Heart left ventricle (tissue), 16 donors: ENCODE measurements at regions not wholly inside any gene's neighbourhood (a gene's known extent, or its start where the extent isn't known, plus 50 kb on each side); places are given as distances from the start of the nearest gene placed in this dataset.

ENCODE experiments used
- ATAC-seq, 4 donors: fragments of 200-7000 bp; cut with Tn5 transposase; one replicate each; pipeline ENCODE4 v1.9.1; 2020 to 2022; ENCODE audit warnings: moderate library complexity in 4 of 4, mild to moderate bottlenecking in 3 of 4, moderate number of reproducible peaks in 1 of 4
- DNase-seq, 5 donors: peaks; one replicate each; pipeline ENCODE4 v3.0.0-alpha.2; 2020
- H3K27ac ChIP-seq, 12 donors: fragments of 200-600 bp; sonication (generic) in 4 of 12; one replicate each; pipeline versions ENCODE4 v1.5.0 to v1.8.0; 2016 to 2022; ENCODE audit warnings: mild to moderate bottlenecking in 2 of 12
- H3K27me3 ChIP-seq, 9 donors: fragments of 200-600 bp; sonication (generic) in 2 of 9; one replicate each; pipeline versions ENCODE4 v1.5.1 to v1.8.0; 2016 to 2022; ENCODE audit warnings: mild to moderate bottlenecking in 3 of 9
- H3K36me3 ChIP-seq, 9 donors: fragments of 200-600 bp; sonication (generic) in 2 of 9; one replicate each; pipeline versions ENCODE4 v1.5.0 to v1.8.0; 2018 to 2022; ENCODE audit warnings: mild to moderate bottlenecking in 2 of 9
- H3K4me1 ChIP-seq, 12 donors: fragments of 200-600 bp; sonication (generic) in 4 of 12; one replicate each; pipeline versions ENCODE4 v1.5.0 to v1.8.0; 2016 to 2022; ENCODE audit warnings: mild to moderate bottlenecking in 3 of 12
- H3K4me3 ChIP-seq, 12 donors: fragments of 200-600 bp; sonication (generic) in 4 of 12; one replicate each; pipeline versions ENCODE4 v1.5.0 to v1.8.0; 2017 to 2022; ENCODE audit warnings: mild to moderate bottlenecking in 9 of 12, moderate library complexity in 4 of 12
- H3K9me3 ChIP-seq, 12 donors: fragments of 200-600 bp; sonication (generic) in 4 of 12; one replicate each; pipeline versions ENCODE4 v1.5.0 to v1.8.0; 2016 to 2022; ENCODE audit warnings: mild to moderate bottlenecking in 1 of 12
- CTCF ChIP-seq, 12 donors: fragments of 200-600 bp; sonication (generic) in 4 of 12; IDR thresholded peaks; one replicate each; pipeline versions ENCODE4 v1.5.0 to v1.8.0; 2018 to 2022; ENCODE audit warnings: antibody characterized with exemption in 12 of 12, mild to moderate bottlenecking in 5 of 12
- POLR2A ChIP-seq, 2 donors: fragments of 450-650 bp; IDR thresholded peaks; one replicate each; pipeline ENCODE4 v1.6.1; 2017; ENCODE audit warnings: antibody characterized with exemption in 2 of 2, mild to moderate bottlenecking in 2 of 2, moderate library complexity in 2 of 2
- WGBS, 4 donors: extraction: QIAGEN DNeasy Blood & Tissue Kit in 2 of 4; methylation state at CpG; one replicate each; pipeline versions ENCODE4 v1.1.5 to v1.1.7; 2013 to 2018; 5-methylcytosine and 5-hydroxymethylcytosine counted together
- intact Hi-C, 10 donors: fragments of 100-400 bp; cut with DNase I; formaldehyde crosslinking; loops; one replicate each; pipeline versions ENCODE4 v1.11.1 to v1.14.2; 2022
- donor health status: ischemic (EF 13 %, LVEDD 7.1; RV severe dilation, severe dysfunction).
- donor health status: healthy with polysubstance abuse.
- donor health status: DM: no; HTN: yes; CAD: no.
- donor health status: DM: no; HTN: no; CAD: no.
- donor health status: ischemic (EF 25% LVEDD 6.9; RV normal size, moderate dysfunction).
- donor health status: ischemic (EF 25% LVEDD 5.7; RV mildly dilated, moderate dysfunction).
- donor health status: healthy.
- donor health status: DM: yes; HTN: yes; CAD: no.
- donor health status: ischemic (EF 35%, LVEDD 5.7; RV mildly dilated, moderate dysfunction).
- donor health status: nonischemic (EF 11% LVEDD 7.7; RV severe dilation, severe dysfunction).
- donor health status: DM: yes; HTN: yes; CAD: no.
- donor health status: PGD.
- donor health status: ischemic (EF 29% LVEDD 5.4; RV normal size, mild dysfunction).
- donor health status: nonischemic (EF 23%, LVEDD 6.1; RV moderate dilation, normal function).

GRCh38 chr5:168070761-168071160 is 220.7 kb upstream of the WWC1 start:
- Histone ChIP-seq H3K4me1 (peaks cover 0 to 48% (median 12%) of the 10 kb centered on the region in 12 donors), H3K9me3 (no peaks in the 10 kb centered on the region), H3K27me3 (no peaks in the 10 kb centered on the region), H3K27ac (no peak overlapping the region), H3K4me3 (no peak overlapping the region), H3K36me3 (peaks cover 0 to 5% (median 0%) of the 10 kb centered on the region in 9 donors)
- TF ChIP-seq CTCF (IDR thresholded peaks at IDR 0.05) (no peak), POLR2A (IDR thresholded peaks at IDR 0.05) (no peak)
- 47 to 90% (median 81%) methylated on average over 1 of the region's 1 CpG for WGBS, 4 donors
- intact Hi-C loops: loop anchor here in 1 of 10 donors (5.0 kb wide), 1 partner anchor 123 kb away; no protein-coding TSS in a partner anchor
- DNase-seq (no peak), ATAC-seq (no peak)

DNA sequence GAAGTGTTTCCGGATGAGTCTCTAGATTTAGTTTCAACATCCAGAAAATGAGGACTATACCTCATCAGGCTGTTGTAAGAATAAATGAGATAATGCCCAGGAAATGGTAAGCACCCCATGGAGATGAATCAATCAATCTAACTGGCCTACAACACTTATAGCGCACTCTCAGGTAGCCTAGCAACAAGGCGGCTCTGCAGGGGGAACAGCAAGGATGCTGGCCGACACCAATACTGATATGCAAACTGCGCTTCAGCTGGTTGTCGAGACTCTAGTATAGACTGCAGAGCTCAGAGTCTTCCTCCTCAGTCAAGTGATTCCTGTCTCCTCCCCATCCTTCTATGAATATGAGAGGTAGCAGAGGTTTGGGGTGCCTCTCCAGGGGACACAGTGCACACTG is 218.8 kb upstream of the WWC1 start:
- DNase-seq (no peak), ATAC-seq (no peak)
- TF ChIP-seq CTCF (IDR thresholded peaks at IDR 0.05): no peak
- no peak for TF ChIP-seq POLR2A (IDR thresholded peaks at IDR 0.05)
- 57 to 84% (median 79%) methylated on average over 6 of the region's 6 CpGs for WGBS, 4 donors
- H3K4me1 ChIP-seq: peaks cover 0 to 52% (median 12%) of the 10 kb centered on the region in 12 donors
- H3K9me3 ChIP-seq: no peaks in the 10 kb centered on the region
- no peak overlapping the region for H3K27ac ChIP-seq
- H3K27me3 ChIP-seq: no peaks in the 10 kb centered on the region
- H3K4me3 ChIP-seq: no peak overlapping the region
- peaks cover 0 to 3% (median 0%) of the 10 kb centered on the region in 9 donors for H3K36me3 ChIP-seq
- intact Hi-C loops: loop anchor here in 1 of 10 donors (5.0 kb wide), 1 partner anchor 125 kb away; no protein-coding TSS in a partner anchor

GRCh38 chr5:168073311-168073710 is 218.1 kb upstream of the WWC1 start:
- DNase-seq (no peak), ATAC-seq (no peak)
- Histone ChIP-seq H3K9me3 (no peaks in the 10 kb centered on the region), H3K4me1 (peaks cover 0 to 47% (median 12%) of the 10 kb centered on the region in 12 donors), H3K4me3 (no peak overlapping the region), H3K27me3 (no peaks in the 10 kb centered on the region), H3K36me3 (peaks cover 0 to 2% (median 0%) of the 10 kb centered on the region in 9 donors), H3K27ac (peak overlapping the region in 1 of 12 donors; percentile 72)
- 92 to 96% (median 95%) methylated on average over 5 of the region's 5 CpGs for WGBS, 4 donors
- intact Hi-C loops: loop anchor here in 1 of 10 donors (5.0 kb wide), 1 partner anchor 126 kb away; no protein-coding TSS in a partner anchor
- TF ChIP-seq CTCF (IDR thresholded peaks at IDR 0.05) (no peak), POLR2A (IDR thresholded peaks at IDR 0.05) (no peak)

GRCh38 chr5:168073991-168074800 is 217.2 kb upstream of the WWC1 start:
- WGBS, 4 donors: 27 to 35% (median 31%) methylated on average over 9 of the region's 9 CpGs
- Histone ChIP-seq H3K9me3 (no peaks in the 10 kb centered on the region), H3K4me3 (no peak overlapping the region), H3K27ac (peak overlapping the region in 4 of 12 donors; percentile 13 to 72 (median 54)), H3K27me3 (no peaks in the 10 kb centered on the region), H3K4me1 (peaks cover 0 to 40% (median 12%) of the 10 kb centered on the region in 12 donors), H3K36me3 (no peaks in the 10 kb centered on the region)
- DNase-seq (peak in 1 of 5 donors; percentile 27), ATAC-seq (peak in 3 of 4 donors; percentile 11 to 31 (median 25))
- TF ChIP-seq CTCF (IDR thresholded peaks at IDR 0.05): no peak
- TF ChIP-seq POLR2A (IDR thresholded peaks at IDR 0.05): no peak
- intact Hi-C loops: loop anchor here in 1 of 10 donors (5.0 kb wide), 1 partner anchor 127 kb away; no protein-coding TSS in a partner anchor
